Kidney (tissue), 13 donors: ENCODE measurements at regions not wholly inside any gene's neighbourhood (a gene's known extent, or its start where the extent isn't known, plus 50 kb on each side); places are given as distances from the start of the nearest gene placed in this dataset.

Source experiments
- DNase-seq, 5 donors: peaks; one replicate each; pipeline ENCODE4 v3.0.0-alpha.2; 2013 to 2020
- FAIRE-seq: peaks from 2 replicates; lab custom pipeline; 2012; peaks lifted over from hg19 to GRCh38; lab: Jason Lieb, UNC
- H3K27ac ChIP-seq, 2 donors: one replicate each; pipeline ENCODE4 v1.7.0; 2013; ENCODE audit warnings: low read depth in 2 of 2, low read length in 2 of 2, inconsistent platforms in 1 of 2
- H3K27me3 ChIP-seq: one replicate; pipeline ENCODE4 v1.7.1; 2013; ENCODE audit warnings: low read length, inconsistent platforms; ENCODE audit not compliant: control insufficient read depth, insufficient read depth
- H3K36me3 ChIP-seq, 3 donors: one replicate each; pipeline versions ENCODE4 v1.7.0 to v1.7.1; 2013; ENCODE audit warnings: low read length in 3 of 3, control low read depth in 1 of 3, inconsistent platforms in 1 of 3; ENCODE audit not compliant: insufficient read depth in 3 of 3, control insufficient read depth in 2 of 3
- H3K4me1 ChIP-seq, 3 donors: one replicate each; pipeline versions ENCODE4 v1.7.0 to v1.7.1; 2013; ENCODE audit warnings: low read length in 3 of 3, inconsistent platforms in 1 of 3, low read depth in 1 of 3; ENCODE audit not compliant: control insufficient read depth in 2 of 3, insufficient read depth in 2 of 3
- H3K4me3 ChIP-seq, 3 donors: one replicate each; pipeline versions ENCODE4 v1.7.0 to v1.8.1; 2013; ENCODE audit warnings: low read length in 3 of 3, control low read depth in 1 of 3, inconsistent platforms in 1 of 3
- H3K9ac ChIP-seq, 3 donors: one replicate each; pipeline versions ENCODE4 v1.7.0 to v1.7.1; 2013; ENCODE audit warnings: low read length in 3 of 3, control low read depth in 1 of 3, inconsistent platforms in 1 of 3
- H3K9me3 ChIP-seq, 3 donors: one replicate each; pipeline versions ENCODE4 v1.7.0 to v1.7.1; 2013; ENCODE audit warnings: low read length in 3 of 3, control low read depth in 1 of 3, inconsistent platforms in 1 of 3; ENCODE audit not compliant: control insufficient read depth in 2 of 3, insufficient read depth in 1 of 3
- CTCF ChIP-seq: IDR thresholded peaks from 3 replicates; pipeline ENCODE4 v1.5.1; 2012; ENCODE audit warnings: mild to moderate bottlenecking, moderate library complexity, borderline replicate concordance; ENCODE audit not compliant: insufficient read depth; ENCODE audit errors: extremely low read depth
- intact Hi-C: fragments of 100-400 bp; cut with DNase I; formaldehyde crosslinking; loops from one replicate; pipeline ENCODE4 v1.11.1; 2022
- donor health status: control.
- donor health status: control.
- donor health status: control.
- donor health status: control.
- donor health status: control.
- donor health status: DM: yes; HTN: yes; CAD: no.
- donor health status: Normal renal cell carcinoma (clear cell type).

- intact Hi-C loops: no loop called here
- no peaks in the 10 kb centered on the region for H3K27me3 ChIP-seq
- H3K4me1 ChIP-seq: peaks cover 0 to 2% (median 0%) of the 10 kb centered on the region in 3 donors
- H3K36me3 ChIP-seq: no peaks in the 10 kb centered on the region
- H3K27ac ChIP-seq: no peak overlapping the region
- H3K9ac ChIP-seq: no peak overlapping the region
- DNase-seq (no peak), FAIRE-seq (no peak)
- H3K9me3 ChIP-seq: no peaks in the 10 kb centered on the region
- TF ChIP-seq CTCF: no peak
- no peak overlapping the region for H3K4me3 ChIP-seq
Measured at GRCh38 chr10:3529691-3530090, 255.3 kb downstream of the KLF6 start.

- Histone ChIP-seq H3K4me1 (peaks cover 0 to 2% (median 0%) of the 10 kb centered on the region in 3 donors), H3K9ac (no peak overlapping the region), H3K9me3 (no peaks in the 10 kb centered on the region), H3K27me3 (no peaks in the 10 kb centered on the region), H3K27ac (no peak overlapping the region), H3K36me3 (no peaks in the 10 kb centered on the region), H3K4me3 (no peak overlapping the region)
- FAIRE-seq (no peak), DNase-seq (no peak)
- no peak for TF ChIP-seq CTCF
- intact Hi-C loops: no loop called here
Measured at GRCh38 chr10:3528823-3529403, 256.1 kb downstream of the KLF6 start.

GRCh38 chr10:3528271-3528670 lies 256.7 kb downstream of the KLF6 start:
- Histone ChIP-seq H3K27me3 (no peaks in the 10 kb centered on the region), H3K9ac (no peak overlapping the region), H3K4me3 (no peak overlapping the region), H3K4me1 (peaks cover 0 to 2% (median 0%) of the 10 kb centered on the region in 3 donors), H3K36me3 (no peaks in the 10 kb centered on the region), H3K9me3 (no peaks in the 10 kb centered on the region), H3K27ac (no peak overlapping the region)
- intact Hi-C loops: no loop called here
- DNase-seq: no peak
- no peak for FAIRE-seq
- TF ChIP-seq CTCF: no peak

GRCh38 chr10:3527869-3528268 lies 257.1 kb downstream of the KLF6 start:
- FAIRE-seq: no peak
- no peak for TF ChIP-seq CTCF
- Histone ChIP-seq H3K4me1 (peaks cover 0 to 2% (median 0%) of the 10 kb centered on the region in 3 donors), H3K9ac (no peak overlapping the region), H3K27ac (no peak overlapping the region), H3K9me3 (no peaks in the 10 kb centered on the region), H3K27me3 (no peaks in the 10 kb centered on the region), H3K4me3 (no peak overlapping the region), H3K36me3 (no peaks in the 10 kb centered on the region)
- DNase-seq: no peak
- intact Hi-C loops: no loop called here
